Hepatocyte (in vitro differentiated cells): ENCODE measurements at regions not wholly inside any gene's neighbourhood (a gene's known extent, or its start where the extent isn't known, plus 50 kb on each side); places are given as distances from the start of the nearest gene placed in this dataset.

ENCODE experiments used
- EZH2phosphoT487 ChIP-seq: fragments of 200-600 bp; sonication (generic); IDR thresholded peaks from one replicate; pipeline ENCODE4 v1.6.1; 2018; ENCODE audit warnings: antibody characterized with exemption, mild to moderate bottlenecking, low read depth, moderate library complexity; ENCODE audit not compliant: unreplicated experiment, severe bottlenecking
- TF ChIP-seq, protein P1 (sequence below): fragments of 200-600 bp; sonication (generic); IDR thresholded peaks from 2 replicates; pipeline ENCODE4 v1.5.1; 2016; ENCODE audit warnings: antibody characterized with exemption, mild to moderate bottlenecking; ENCODE audit not compliant: poor library complexity

- TF ChIP-seq, protein P1, sequence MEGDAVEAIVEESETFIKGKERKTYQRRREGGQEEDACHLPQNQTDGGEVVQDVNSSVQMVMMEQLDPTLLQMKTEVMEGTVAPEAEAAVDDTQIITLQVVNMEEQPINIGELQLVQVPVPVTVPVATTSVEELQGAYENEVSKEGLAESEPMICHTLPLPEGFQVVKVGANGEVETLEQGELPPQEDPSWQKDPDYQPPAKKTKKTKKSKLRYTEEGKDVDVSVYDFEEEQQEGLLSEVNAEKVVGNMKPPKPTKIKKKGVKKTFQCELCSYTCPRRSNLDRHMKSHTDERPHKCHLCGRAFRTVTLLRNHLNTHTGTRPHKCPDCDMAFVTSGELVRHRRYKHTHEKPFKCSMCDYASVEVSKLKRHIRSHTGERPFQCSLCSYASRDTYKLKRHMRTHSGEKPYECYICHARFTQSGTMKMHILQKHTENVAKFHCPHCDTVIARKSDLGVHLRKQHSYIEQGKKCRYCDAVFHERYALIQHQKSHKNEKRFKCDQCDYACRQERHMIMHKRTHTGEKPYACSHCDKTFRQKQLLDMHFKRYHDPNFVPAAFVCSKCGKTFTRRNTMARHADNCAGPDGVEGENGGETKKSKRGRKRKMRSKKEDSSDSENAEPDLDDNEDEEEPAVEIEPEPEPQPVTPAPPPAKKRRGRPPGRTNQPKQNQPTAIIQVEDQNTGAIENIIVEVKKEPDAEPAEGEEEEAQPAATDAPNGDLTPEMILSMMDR, result no peak
- no peak for TF ChIP-seq EZH2phosphoT487
Measured at GRCh38 chr3:26208201-26208600, 414.4 kb upstream of the LRRC3B start.
